ENCODE measurements at regions not wholly inside any gene's neighbourhood (a gene's known extent, or its start where the extent isn't known, plus 50 kb on each side); places are given as distances from the start of the nearest gene placed in this dataset.
"Not testable (repeated sequence)": the region's sequence is repeated elsewhere in the genome, so short reads cannot be mapped to it uniquely, and the experiment has no call there.

DNA sequence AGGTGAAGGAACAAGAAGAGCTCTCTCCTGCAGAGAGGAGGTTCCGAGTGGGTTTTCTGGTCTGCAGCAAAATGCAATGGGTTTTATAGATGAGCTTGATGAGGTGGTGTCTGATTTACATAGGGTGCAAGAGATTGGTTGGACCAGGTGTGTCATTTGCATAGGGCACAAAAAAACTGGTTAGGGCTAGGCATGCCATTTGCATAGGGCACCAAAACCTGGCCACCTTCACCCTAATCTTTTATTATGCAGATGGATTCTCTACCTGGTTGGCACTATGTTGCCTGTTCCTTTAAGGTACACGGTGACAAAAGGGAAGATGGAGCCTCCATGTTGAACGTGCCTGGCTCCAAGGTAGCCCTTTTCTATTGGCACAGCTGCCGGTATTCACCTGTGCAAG is 94.5 kb upstream of the PRKX start:
- no peaks in the 10 kb centered on the region for H3K36me3 ChIP-seq
- H3K4me1 ChIP-seq: no peaks in the 10 kb centered on the region
- DNase-seq: no peak
- no peak overlapping the region for H3K4me3 ChIP-seq (ENCODE audit: low read depth, low read length)
- TF ChIP-seq, protein P1, sequence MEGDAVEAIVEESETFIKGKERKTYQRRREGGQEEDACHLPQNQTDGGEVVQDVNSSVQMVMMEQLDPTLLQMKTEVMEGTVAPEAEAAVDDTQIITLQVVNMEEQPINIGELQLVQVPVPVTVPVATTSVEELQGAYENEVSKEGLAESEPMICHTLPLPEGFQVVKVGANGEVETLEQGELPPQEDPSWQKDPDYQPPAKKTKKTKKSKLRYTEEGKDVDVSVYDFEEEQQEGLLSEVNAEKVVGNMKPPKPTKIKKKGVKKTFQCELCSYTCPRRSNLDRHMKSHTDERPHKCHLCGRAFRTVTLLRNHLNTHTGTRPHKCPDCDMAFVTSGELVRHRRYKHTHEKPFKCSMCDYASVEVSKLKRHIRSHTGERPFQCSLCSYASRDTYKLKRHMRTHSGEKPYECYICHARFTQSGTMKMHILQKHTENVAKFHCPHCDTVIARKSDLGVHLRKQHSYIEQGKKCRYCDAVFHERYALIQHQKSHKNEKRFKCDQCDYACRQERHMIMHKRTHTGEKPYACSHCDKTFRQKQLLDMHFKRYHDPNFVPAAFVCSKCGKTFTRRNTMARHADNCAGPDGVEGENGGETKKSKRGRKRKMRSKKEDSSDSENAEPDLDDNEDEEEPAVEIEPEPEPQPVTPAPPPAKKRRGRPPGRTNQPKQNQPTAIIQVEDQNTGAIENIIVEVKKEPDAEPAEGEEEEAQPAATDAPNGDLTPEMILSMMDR (IDR thresholded peaks at IDR 0.05; ENCODE audit: low read depth, low read length): no peak
- H3K9me3 ChIP-seq: no peaks in the 10 kb centered on the region
- H3K27me3 ChIP-seq: 0 out of 2 replicates have a peak, but pooled peaks cover 4% of the 10 kb centered on the region

DNA sequence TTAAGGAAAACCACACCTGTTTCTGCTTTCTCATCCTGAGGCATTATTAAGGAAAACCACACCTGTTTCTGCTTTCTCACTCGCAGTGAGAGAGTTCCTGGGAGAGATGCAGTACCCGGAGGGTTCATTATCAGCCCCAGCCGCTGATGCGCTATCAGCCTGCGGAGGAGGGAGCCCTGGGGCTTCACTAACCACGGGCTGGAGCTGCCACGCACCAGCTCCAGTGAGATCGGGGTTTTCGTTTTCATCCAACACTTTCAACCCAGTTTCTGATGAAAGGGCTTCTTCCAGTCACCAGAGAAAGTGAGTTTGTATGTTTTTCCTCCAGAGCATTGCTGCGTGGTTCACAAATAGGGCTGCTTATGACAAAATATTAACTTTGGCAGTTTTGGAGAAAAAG is 93.2 kb upstream of the PRKX start:
- Histone ChIP-seq H3K4me1 (no peaks in the 10 kb centered on the region), H3K27me3 (0 out of 2 replicates have a peak, but pooled peaks cover 4% of the 10 kb centered on the region), H3K36me3 (no peaks in the 10 kb centered on the region), H3K4me3 (ENCODE audit: low read depth, low read length) (no peak overlapping the region), H3K9me3 (no peaks in the 10 kb centered on the region)
- TF ChIP-seq, protein P1 (IDR thresholded peaks at IDR 0.05; ENCODE audit: low read depth, low read length): no peak
- DNase-seq: no peak

DNA sequence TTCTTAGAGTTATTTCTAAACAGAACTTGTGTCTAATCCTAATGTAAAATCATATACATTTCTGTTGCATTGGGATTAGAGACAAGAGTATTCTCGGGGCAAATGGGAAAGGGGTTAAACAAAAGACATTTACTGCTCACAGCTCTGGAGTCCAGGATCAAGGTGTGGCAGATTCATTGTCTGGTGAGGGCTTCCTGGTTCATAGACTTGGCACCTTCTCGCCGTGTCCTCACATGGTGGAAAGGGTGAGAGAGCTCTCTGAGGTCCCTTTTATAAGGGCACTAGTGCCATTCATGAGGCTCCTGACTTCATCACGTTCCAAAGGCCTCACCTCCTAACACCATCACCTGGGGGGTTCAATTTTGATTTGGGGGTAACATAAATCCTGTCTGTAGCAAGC is 90.3 kb upstream of the PRKX start:
- Histone ChIP-seq H3K4me1 (no peaks in the 10 kb centered on the region), H3K36me3 (no peaks in the 10 kb centered on the region), H3K9me3 (no peaks in the 10 kb centered on the region), H3K27me3 (0 out of 2 replicates have a peak, but pooled peaks cover 4% of the 10 kb centered on the region), H3K4me3 (ENCODE audit: low read depth, low read length) (no peak overlapping the region)
- DNase-seq: no peak
- TF ChIP-seq, protein P1 (IDR thresholded peaks at IDR 0.05; ENCODE audit: low read depth, low read length): no peak

DNA sequence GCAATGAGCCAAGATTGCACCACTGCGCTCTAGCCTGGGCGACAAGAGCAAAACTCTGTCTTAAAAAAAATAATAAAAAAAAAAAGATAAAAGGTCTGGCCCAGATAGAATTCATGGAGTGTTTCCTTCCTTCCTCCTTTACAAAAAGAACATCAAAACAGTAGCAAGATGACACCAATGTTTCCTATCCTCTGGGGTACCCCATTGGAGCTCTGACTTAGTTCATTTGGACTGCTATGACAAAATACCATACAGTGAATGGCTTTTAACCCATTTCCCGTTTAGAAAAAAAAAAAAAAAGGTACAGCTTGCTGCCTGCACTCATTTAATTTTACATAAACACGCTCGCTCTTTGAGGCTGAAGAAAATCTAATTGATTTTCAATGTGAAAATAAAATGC is 89.9 kb upstream of the PRKX start:
- 0 out of 2 replicates have a peak, but pooled peaks cover 4% of the 10 kb centered on the region for H3K27me3 ChIP-seq
- no peak for DNase-seq
- no peaks in the 10 kb centered on the region for H3K9me3 ChIP-seq
- no peaks in the 10 kb centered on the region for H3K36me3 ChIP-seq
- TF ChIP-seq, protein P1 (IDR thresholded peaks at IDR 0.05; ENCODE audit: low read depth, low read length): no peak
- no peaks in the 10 kb centered on the region for H3K4me1 ChIP-seq
- H3K4me3 ChIP-seq (ENCODE audit: low read depth, low read length): no peak overlapping the region

DNA sequence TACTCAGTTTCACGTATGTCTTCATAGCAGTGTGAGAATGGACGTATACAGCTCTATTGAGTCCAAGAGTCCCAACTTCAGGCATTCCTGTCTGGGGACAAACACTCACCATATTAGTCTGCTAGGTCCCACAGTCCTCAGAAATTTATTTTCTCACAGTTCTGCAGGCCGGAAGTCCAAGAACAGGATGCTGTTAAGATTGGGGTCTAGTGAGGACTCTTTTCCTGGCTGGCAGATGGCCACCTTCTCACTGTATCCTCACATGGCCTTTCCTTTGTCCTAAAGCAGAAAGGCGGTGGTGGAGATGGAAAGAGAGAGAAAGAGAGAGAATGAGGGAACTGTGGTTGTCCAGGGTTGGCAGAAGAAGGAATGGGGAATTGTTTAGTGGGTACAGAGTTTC is 82.0 kb upstream of the PRKX start:
- not testable (repeated sequence) for H3K4me1 ChIP-seq; H3K36me3 ChIP-seq; DNase-seq; H3K4me3 ChIP-seq (ENCODE audit: low read depth, low read length); H3K9me3 ChIP-seq; H3K27me3 ChIP-seq

DNA sequence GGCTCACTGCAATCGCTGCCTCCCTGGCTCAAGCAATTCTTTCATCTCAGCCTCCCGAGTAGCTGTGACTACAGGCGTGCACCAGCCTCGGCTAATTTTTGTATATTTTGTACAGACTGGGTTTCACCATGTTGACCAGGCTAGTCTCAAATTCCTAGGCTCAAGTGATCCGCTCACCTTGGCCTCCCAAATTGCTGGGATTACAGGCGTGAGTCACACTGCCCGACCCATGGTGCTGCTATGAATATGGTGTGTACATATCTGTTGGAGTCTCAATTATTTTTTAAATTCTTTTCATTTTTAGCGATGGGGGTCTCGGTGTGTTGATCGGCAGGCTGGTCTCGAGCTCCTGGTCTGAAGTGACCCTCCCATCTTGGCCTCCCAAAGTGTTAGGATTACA is 78.0 kb upstream of the PRKX start:
- H3K4me1 ChIP-seq: no peaks in the 10 kb centered on the region

More for the DNA sequence above, 78.0 kb upstream of the PRKX start:
- Histone ChIP-seq H3K9me3 (no peaks in the 10 kb centered on the region), H3K4me3 (ENCODE audit: low read depth, low read length) (no peak overlapping the region), H3K27me3 (no peaks in the 10 kb centered on the region), H3K36me3 (no peaks in the 10 kb centered on the region)
- TF ChIP-seq, protein P1 (IDR thresholded peaks at IDR 0.05; ENCODE audit: low read depth, low read length): no peak
- DNase-seq: no peak

Data from BE2C (cell line).